ENCODE measurements at regions not wholly inside any gene's neighbourhood (a gene's known extent, or its start where the extent isn't known, plus 50 kb on each side); places are given as distances from the start of the nearest gene placed in this dataset.
"Not testable (repeated sequence)": the region's sequence is repeated elsewhere in the genome, so short reads cannot be mapped to it uniquely, and the experiment has no call there.

GRCh38 chr3:5053021-5053831 lies 68.9 kb upstream of the ARL8B start:
- Histone ChIP-seq H3K36me3 (no peaks in the 10 kb centered on the region), H3K4me3 (no peak overlapping the region), H3K27ac (peak overlapping the region; percentile 51 to 74), H3K4me1 (peaks cover 0 to 7% of the 10 kb centered on the region in 2 donors), H3K9me3 (no peaks in the 10 kb centered on the region), H3K27me3 (no peaks in the 10 kb centered on the region)
- intact Hi-C loops (cut with DNase I), result loop anchor here (2.0 kb wide), 1 partner anchor 26 kb away; no protein-coding TSS in a partner anchor
- no peak for DNase-seq (ENCODE audit: low spot score in 2 of 2)
- TF ChIP-seq CTCF (IDR thresholded peaks at IDR 0.05), result no peak

GRCh38 chr3:5054098-5054497 lies 68.0 kb upstream of the ARL8B start:
- DNase-seq (ENCODE audit: low spot score in 2 of 2), result no peak
- Histone ChIP-seq H3K4me3 (no peak overlapping the region), H3K27me3 (no peaks in the 10 kb centered on the region), H3K9me3 (no peaks in the 10 kb centered on the region), H3K27ac (peak overlapping the region in 1 of 2 donors; percentile 51), H3K36me3 (no peaks in the 10 kb centered on the region), H3K4me1 (peaks cover 0 to 7% of the 10 kb centered on the region in 2 donors)
- intact Hi-C loops (cut with DNase I), result no loop called here
- no peak for TF ChIP-seq CTCF (IDR thresholded peaks at IDR 0.05)

- H3K27ac ChIP-seq; H3K4me1 ChIP-seq; H3K4me3 ChIP-seq; H3K9me3 ChIP-seq; intact Hi-C loops (cut with DNase I); DNase-seq (ENCODE audit: low spot score in 2 of 2); H3K27me3 ChIP-seq; H3K36me3 ChIP-seq: not testable (repeated sequence)
Observed at GRCh38 chr3:5054579-5054978, 67.5 kb upstream of the ARL8B start.

- intact Hi-C loops (cut with DNase I), result loop anchor here (2.0 to 5.0 kb wide), 2 partner anchors 79 to 398 kb away; no protein-coding TSS in a partner anchor
Observed at GRCh38 chr3:5055357-5056110, 66.6 kb upstream of the ARL8B start.

GRCh38 chr3:5056111-5056391 lies 66.0 kb upstream of the ARL8B start:
- no peaks in the 10 kb centered on the region for H3K36me3 ChIP-seq
- no peak overlapping the region for H3K4me3 ChIP-seq
- H3K9me3 ChIP-seq, result no peaks in the 10 kb centered on the region
- TF ChIP-seq CTCF (IDR thresholded peaks at IDR 0.05), result no peak
- DNase-seq (ENCODE audit: low spot score in 2 of 2), result no peak
- H3K27ac ChIP-seq, result no peak overlapping the region
- intact Hi-C loops (cut with DNase I), result loop anchor here (2.0 to 5.0 kb wide), 2 partner anchors 79 to 399 kb away; no protein-coding TSS in a partner anchor
- H3K27me3 ChIP-seq, result no peaks in the 10 kb centered on the region
- peaks cover 0 to 7% of the 10 kb centered on the region in 2 donors for H3K4me1 ChIP-seq

More at GRCh38 chr3:5055357-5056110, 66.6 kb upstream of the ARL8B start:
- DNase-seq (ENCODE audit: low spot score in 2 of 2), result no peak
- Histone ChIP-seq H3K4me3 (no peak overlapping the region), H3K9me3 (no peaks in the 10 kb centered on the region), H3K27me3 (no peaks in the 10 kb centered on the region), H3K4me1 (peaks cover 0 to 7% of the 10 kb centered on the region in 2 donors), H3K36me3 (no peaks in the 10 kb centered on the region), H3K27ac (peak overlapping the region; percentile 37 to 44)
- no peak for TF ChIP-seq CTCF (IDR thresholded peaks at IDR 0.05)

GRCh38 chr3:5057272-5057671 lies 64.8 kb upstream of the ARL8B start:
- DNase-seq (ENCODE audit: low spot score in 2 of 2), result no peak
- Histone ChIP-seq H3K4me3 (no peak overlapping the region), H3K36me3 (no peaks in the 10 kb centered on the region), H3K27me3 (no peaks in the 10 kb centered on the region), H3K9me3 (no peaks in the 10 kb centered on the region), H3K27ac (no peak overlapping the region), H3K4me1 (peaks cover 0 to 7% of the 10 kb centered on the region in 2 donors)
- no peak for TF ChIP-seq CTCF (IDR thresholded peaks at IDR 0.05)
- intact Hi-C loops (cut with DNase I), result loop anchor here (1.0 to 5.0 kb wide), 3 partner anchors 80 to 400 kb away; no protein-coding TSS in a partner anchor
